ENCODE measurements at regions not wholly inside any gene's neighbourhood (a gene's known extent, or its start where the extent isn't known, plus 50 kb on each side); places are given as distances from the start of the nearest gene placed in this dataset.

DNA sequence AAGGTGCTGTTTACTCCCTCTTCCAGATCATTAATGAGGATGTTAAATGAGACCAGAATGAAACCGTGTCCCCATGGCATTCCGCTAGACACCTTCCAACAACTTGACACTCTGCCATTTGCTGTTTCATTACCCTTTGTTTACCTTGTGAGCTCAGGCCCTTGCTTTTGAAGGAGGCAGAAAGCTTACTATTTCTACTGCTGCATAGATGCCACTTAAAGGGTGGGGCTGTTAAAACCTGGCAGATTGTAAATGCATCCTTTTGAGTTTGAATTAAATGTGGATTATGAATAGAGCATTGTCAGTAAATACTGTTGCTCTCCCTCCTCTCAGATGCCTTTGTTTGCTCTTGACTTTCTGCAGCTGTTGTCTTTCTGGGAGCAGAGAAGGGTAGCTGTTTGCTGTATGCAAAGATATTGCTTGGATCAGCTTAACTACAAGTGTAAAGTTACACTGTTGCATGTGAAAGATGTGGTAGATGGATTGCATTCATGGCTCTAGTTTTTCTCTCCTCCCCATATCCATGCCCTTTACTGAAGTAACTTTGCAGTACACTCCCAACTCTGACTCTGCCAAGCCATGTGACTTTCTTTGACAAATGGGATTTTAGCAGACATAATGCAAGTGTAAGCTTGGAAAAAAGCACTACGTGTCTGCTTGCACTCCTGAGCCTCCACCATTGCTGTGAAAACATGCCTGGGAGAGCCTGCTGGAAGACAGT lies 75.0 kb upstream of the DHX15 start:
- Mint-ChIP-seq H3K27ac (no peak overlapping the region), H3K4me3 (no peak overlapping the region), H3K9me3 (ENCODE audit: insufficient read depth) (peaks cover 3% of the 10 kb centered on the region), H3K4me1 (peaks cover 4% of the 10 kb centered on the region), H3K27me3 (peaks cover 53% of the 10 kb centered on the region)
- ChIA-PET CTCF (no interaction called here), POLR2A (no interaction called here)
- 73% methylated on average over 1 of the region's 3 CpGs for WGBS (ENCODE audit: insufficient coverage)
- Histone ChIP-seq H3K36me3 (replicated peaks in 1 of 2; ENCODE audit: control extremely low read depth in 1 of 2, control insufficient read depth in 1 of 2, extremely low read depth in 1 of 2, insufficient read depth in 2 of 2, low read length in 1 of 2) (no peaks in the 10 kb centered on the region), H3K4me1 (ENCODE audit: control insufficient read depth in 2 of 2, insufficient read depth in 2 of 2, low read length in 2 of 2) (peaks cover 3 to 6% of the 10 kb centered on the region in 2 donors), H3K27ac (ENCODE audit: low read length in 2 of 2) (no peak overlapping the region), H4K20me1 (ENCODE audit: control insufficient read depth, insufficient read depth, low read length, poor library complexity, severe bottlenecking) (no peaks in the 10 kb centered on the region), H3K9ac (ENCODE audit: low read length) (no peak overlapping the region), H3K27me3 (replicated peaks in 1 of 4; ENCODE audit: control extremely low read depth in 1 of 4, control insufficient read depth in 3 of 4, insufficient read depth in 4 of 4, low read length in 3 of 4) (peaks cover 0 to 24% (median 5%) of the 10 kb centered on the region in 4 experiments), H2AFZ (ENCODE audit: insufficient read depth, low read depth, low read length, poor library complexity, severe bottlenecking) (no peak overlapping the region), H3K4me2 (replicated peaks; ENCODE audit: low read depth, low read length, poor library complexity, severe bottlenecking) (no peak overlapping the region), H3K4me3 (ENCODE audit: control extremely low read depth in 1 of 5, extremely low read depth in 1 of 5, insufficient read depth in 1 of 5, low read depth in 2 of 5, low read length in 4 of 5) (no peak overlapping the region), H3K9me3 (ENCODE audit: control extremely low read depth in 1 of 3, control insufficient read depth in 2 of 3, insufficient read depth in 1 of 3, low read length in 2 of 3) (peaks cover 0 to 12% (median 0%) of the 10 kb centered on the region in 3 donors), H3K79me2 (ENCODE audit: control insufficient read depth, insufficient read depth, low read length) (no peaks in the 10 kb centered on the region)
- no peak for TF ChIP-seq EZH2 (IDR thresholded peaks at IDR 0.05; ENCODE audit: borderline replicate concordance, insufficient read depth, low read depth, low read length, poor library complexity, severe bottlenecking)
- TF ChIP-seq, protein P1, sequence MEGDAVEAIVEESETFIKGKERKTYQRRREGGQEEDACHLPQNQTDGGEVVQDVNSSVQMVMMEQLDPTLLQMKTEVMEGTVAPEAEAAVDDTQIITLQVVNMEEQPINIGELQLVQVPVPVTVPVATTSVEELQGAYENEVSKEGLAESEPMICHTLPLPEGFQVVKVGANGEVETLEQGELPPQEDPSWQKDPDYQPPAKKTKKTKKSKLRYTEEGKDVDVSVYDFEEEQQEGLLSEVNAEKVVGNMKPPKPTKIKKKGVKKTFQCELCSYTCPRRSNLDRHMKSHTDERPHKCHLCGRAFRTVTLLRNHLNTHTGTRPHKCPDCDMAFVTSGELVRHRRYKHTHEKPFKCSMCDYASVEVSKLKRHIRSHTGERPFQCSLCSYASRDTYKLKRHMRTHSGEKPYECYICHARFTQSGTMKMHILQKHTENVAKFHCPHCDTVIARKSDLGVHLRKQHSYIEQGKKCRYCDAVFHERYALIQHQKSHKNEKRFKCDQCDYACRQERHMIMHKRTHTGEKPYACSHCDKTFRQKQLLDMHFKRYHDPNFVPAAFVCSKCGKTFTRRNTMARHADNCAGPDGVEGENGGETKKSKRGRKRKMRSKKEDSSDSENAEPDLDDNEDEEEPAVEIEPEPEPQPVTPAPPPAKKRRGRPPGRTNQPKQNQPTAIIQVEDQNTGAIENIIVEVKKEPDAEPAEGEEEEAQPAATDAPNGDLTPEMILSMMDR (IDR thresholded peaks at IDR 0.05) = no peak
- DNase-seq = no peak
- ATAC-seq (ENCODE audit: low read depth) = no peak
- intact Hi-C loops (cut with micrococcal nuclease) = no loop called here

DNA sequence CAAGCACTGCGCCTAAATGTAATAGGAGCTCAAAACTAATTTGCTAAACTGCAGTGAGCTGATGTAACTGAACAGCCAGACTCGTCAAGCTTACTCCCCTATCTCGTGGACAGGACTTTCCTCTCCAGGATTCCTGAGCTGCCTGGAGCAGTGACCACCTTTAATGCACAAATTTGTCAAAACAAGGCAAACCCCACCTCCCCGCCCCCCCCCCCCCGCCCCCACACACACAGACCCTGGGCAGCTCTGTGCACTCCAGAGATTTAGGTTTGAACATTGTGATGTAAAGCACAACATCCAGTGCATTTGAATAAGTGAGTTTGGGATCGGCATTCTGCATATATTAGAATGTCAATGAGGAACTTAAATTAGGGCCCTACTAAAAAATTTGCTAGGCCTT lies 77.7 kb upstream of the DHX15 start:
- Mint-ChIP-seq H3K27me3 (peaks cover 52% of the 10 kb centered on the region), H3K4me1 (peaks cover 4% of the 10 kb centered on the region), H3K27ac (no peak overlapping the region), H3K9me3 (ENCODE audit: insufficient read depth) (peaks cover 3% of the 10 kb centered on the region), H3K4me3 (no peak overlapping the region)
- Histone ChIP-seq H3K9ac (ENCODE audit: low read length) (no peak overlapping the region), H4K20me1 (ENCODE audit: control insufficient read depth, insufficient read depth, low read length, poor library complexity, severe bottlenecking) (no peaks in the 10 kb centered on the region), H3K9me3 (ENCODE audit: control extremely low read depth in 1 of 3, control insufficient read depth in 2 of 3, insufficient read depth in 1 of 3, low read length in 2 of 3) (peaks cover 0 to 13% (median 0%) of the 10 kb centered on the region in 3 donors), H3K79me2 (ENCODE audit: control insufficient read depth, insufficient read depth, low read length) (no peaks in the 10 kb centered on the region), H2AFZ (ENCODE audit: insufficient read depth, low read depth, low read length, poor library complexity, severe bottlenecking) (no peak overlapping the region), H3K27ac (ENCODE audit: low read length in 2 of 2) (no peak overlapping the region), H3K4me3 (ENCODE audit: control extremely low read depth in 1 of 5, extremely low read depth in 1 of 5, insufficient read depth in 1 of 5, low read depth in 2 of 5, low read length in 4 of 5) (no peak overlapping the region), H3K27me3 (replicated peaks in 1 of 4; ENCODE audit: control extremely low read depth in 1 of 4, control insufficient read depth in 3 of 4, insufficient read depth in 4 of 4, low read length in 3 of 4) (peaks cover 0 to 31% (median 11%) of the 10 kb centered on the region in 4 experiments), H3K36me3 (replicated peaks in 1 of 2; ENCODE audit: control extremely low read depth in 1 of 2, control insufficient read depth in 1 of 2, extremely low read depth in 1 of 2, insufficient read depth in 2 of 2, low read length in 1 of 2) (no peaks in the 10 kb centered on the region), H3K4me2 (replicated peaks; ENCODE audit: low read depth, low read length, poor library complexity, severe bottlenecking) (no peak overlapping the region), H3K4me1 (ENCODE audit: control insufficient read depth in 2 of 2, insufficient read depth in 2 of 2, low read length in 2 of 2) (peaks cover 3 to 6% of the 10 kb centered on the region in 2 donors)
- DNase-seq (no peak), ATAC-seq (ENCODE audit: low read depth) (no peak)
- intact Hi-C loops (cut with micrococcal nuclease) = no loop called here
- WGBS (ENCODE audit: insufficient coverage) = 97% methylated on average over 4 of the region's 6 CpGs
- TF ChIP-seq EZH2 (IDR thresholded peaks at IDR 0.05; ENCODE audit: borderline replicate concordance, insufficient read depth, low read depth, low read length, poor library complexity, severe bottlenecking) = no peak
- TF ChIP-seq, protein P1 (IDR thresholded peaks at IDR 0.05) = no peak
- POLR2A ChIA-PET = no interaction called here
- CTCF ChIA-PET = no interaction called here

All from B cell (primary cell).